Muscle of back (tissue), 3 donors: ENCODE measurements at regions not wholly inside any gene's neighbourhood (a gene's known extent, or its start where the extent isn't known, plus 50 kb on each side); places are given as distances from the start of the nearest gene placed in this dataset.

Source experiments
- DNase-seq, 3 donors: peaks; one replicate each; pipeline versions ENCODE4 v3.0.0 to v3.0.0-alpha.2; 2013

DNA sequence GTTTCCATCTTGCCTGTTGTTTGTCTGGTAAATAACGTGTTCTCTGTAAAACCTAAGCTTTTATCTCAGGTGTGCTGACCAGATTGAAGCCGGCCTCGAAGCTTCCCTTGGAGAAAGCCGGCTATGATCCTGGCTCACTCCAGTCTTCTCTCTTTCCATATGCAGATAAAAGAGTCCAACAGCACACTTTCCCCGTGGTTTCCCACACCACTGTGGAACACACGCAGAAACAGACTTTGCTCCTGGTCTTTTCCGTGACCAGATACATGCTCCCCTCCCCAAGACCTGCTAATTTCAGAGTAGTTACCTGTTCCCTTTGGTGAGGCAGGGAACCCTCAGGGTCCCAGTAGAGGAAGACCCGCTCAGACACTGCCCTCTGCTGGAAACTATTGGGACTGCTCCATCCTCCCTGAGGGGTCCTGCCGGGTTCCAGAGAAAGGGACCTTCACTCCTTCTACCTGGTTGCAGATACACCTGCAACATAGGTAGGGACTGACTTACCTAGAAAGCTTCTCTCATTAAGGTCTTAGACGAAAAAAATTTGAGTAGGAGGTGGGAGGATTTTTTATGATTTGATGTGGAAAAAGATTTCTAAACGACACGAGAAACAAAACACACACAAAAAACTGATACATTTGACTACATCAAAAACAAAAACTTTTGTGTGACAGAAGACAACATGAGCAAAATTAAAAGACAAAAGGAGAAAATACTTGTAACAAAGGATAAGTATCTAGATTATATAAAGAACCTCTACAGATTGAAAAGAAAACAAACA lies 415.4 kb upstream of the CCDC196 start:
- DNase-seq: peak in 2 of 3 donors; percentile 9 to 21

DNA sequence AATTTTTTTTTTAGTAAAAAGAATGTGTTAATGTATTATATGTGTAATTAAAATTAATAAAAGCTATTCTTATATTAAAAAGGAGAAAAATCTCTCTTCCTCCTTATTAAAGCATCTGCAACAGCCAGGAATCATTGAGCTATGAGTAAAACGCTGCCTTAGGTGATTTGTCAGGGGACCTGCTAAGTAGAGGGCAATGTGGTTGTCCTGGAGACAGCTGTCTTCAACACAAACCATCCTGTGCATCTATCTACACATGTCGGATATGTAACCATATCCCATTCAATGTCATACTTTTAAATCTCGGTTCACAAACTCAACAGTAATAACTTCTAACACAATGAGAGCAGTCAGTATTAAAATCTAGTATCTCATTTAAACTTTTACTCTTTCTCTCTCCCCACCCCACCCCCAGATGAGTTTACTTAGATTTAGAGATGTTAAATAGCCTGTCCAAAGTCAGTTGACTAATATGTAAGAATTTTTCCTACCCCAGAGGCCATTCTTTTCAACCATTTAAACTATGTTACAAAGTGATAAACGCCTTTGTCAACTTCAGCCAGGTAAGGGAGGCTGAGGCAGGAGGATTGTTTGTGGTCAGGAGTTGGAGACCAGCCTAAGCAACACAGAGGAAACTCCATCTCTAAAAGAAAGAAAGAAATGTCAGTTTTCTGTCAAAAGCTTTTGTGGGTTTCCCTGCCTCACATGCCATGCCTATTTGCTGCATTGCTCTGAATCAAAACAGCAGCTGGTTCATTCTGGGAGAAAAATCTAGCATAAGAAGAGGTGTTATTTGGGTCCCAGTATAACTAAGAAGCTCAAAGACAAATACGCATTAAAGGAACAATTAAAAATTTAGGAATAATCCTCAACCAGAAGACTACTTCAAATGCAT lies 413.7 kb upstream of the CCDC196 start:
- DNase-seq: no peak

DNA sequence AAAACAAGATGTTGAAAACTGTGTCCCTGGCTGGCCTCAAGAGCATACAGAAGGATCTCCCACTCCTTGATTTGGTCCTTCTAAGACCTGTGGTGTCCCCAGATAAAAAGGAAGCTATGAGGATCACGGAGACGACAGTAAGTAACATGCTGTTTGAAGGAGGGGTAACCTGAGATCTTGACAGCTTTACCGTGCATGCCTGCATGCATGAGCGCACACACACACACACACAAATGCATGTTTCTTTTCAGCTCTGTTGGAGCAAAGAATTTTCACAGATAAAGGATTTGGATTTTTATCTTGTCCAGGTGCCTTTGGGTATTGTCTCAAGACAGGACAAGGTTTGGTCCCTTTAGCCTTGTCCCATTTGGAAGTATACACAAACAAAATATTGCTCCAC lies 411.6 kb upstream of the CCDC196 start:
- DNase-seq: no peak

DNA sequence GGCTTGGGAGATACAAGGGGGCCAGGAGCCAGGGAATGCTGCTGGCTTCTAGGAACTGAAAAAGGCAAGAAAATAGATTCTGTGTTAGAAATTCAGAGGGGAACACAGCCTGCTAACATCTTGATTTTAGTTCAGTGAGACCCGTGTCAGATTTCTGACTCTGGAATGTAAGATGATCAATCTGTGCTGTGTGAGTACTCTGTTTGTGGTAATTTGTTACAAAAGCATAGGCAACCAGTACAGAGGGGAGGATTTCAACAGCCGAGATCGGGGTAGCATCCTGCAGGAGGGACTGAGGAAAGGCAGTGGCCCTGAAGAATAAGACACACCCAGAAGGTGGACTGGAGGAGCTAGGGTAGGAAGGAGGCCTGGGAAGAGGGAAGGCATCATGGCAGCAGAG lies 410.0 kb upstream of the CCDC196 start:
- DNase-seq: peak in 1 of 3 donors; percentile 14

DNA sequence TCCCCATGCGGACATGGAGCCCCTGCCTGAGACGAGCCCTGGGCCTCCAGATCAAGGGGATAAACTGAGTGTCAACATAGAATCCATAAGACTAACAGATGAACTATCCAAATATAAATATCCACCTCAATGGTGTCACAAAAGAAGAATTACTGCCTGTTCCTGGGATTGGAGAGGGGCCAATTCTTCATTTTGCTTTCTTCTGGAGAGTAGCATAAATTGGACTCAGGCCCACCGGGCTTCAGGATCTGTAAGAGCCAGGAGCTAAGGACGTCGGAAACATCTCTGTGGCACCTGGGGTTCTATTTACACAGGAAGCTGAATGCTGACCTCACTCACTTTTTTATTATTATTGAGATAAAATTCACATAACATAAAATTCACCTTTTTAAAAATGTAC lies 408.2 kb upstream of the CCDC196 start:
- DNase-seq: no peak

DNA sequence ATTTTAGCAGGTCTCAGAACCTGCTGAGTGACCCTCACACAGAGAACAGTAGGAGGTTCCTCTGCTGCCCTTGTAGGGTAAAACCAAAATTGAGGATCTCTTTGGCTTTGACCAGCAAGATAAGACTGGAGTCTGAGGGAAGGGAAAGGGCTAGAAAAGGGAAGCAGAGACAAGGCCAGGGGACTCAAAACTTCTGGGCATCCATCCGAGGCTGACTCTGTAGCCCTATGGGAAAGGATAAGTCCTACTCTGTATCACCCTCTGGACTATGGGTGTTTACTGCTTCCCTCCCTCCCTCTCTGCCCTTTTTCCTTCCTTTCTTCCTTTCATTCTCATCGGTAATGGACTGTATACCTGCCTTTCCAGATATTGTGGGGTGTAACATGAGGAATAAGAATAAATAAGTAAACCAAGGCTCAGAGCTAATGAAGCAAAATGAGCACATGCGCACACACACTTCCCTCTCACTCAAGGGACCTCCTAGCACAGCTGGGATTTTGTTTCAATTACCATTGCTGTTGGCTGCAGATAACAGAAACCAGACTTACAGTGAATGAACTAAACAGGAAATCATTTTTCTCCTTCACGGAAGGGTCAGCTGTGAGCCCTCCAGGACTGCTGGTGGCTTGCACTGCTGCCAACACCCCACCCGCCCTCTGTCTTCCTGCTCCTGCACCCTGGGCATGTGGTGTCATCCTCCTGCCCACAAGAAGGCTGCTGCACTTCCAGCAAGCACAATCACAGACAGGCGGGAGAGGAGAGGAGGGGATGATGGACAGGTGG lies 404.4 kb upstream of the CCDC196 start:
- DNase-seq: peak in 1 of 3 donors; percentile 19

DNA sequence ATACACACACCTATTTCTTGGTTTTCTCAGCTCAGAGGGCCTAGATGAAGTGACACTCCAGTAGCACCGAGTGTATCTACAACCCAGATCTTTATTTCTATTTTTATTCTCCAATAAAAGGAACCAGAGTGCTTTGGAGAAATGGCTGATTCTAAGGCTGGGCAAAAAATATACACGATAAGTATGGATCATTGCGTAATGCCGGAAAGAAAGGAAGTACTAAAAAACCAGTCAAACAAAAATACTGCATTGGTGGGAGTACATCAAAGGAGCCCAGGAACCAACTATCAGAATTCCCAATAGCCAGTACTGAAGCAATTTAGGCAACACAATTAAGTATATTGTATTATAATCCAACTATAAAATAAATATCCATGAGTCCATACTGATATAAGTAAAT lies 400.9 kb upstream of the CCDC196 start:
- no peak for DNase-seq

DNA sequence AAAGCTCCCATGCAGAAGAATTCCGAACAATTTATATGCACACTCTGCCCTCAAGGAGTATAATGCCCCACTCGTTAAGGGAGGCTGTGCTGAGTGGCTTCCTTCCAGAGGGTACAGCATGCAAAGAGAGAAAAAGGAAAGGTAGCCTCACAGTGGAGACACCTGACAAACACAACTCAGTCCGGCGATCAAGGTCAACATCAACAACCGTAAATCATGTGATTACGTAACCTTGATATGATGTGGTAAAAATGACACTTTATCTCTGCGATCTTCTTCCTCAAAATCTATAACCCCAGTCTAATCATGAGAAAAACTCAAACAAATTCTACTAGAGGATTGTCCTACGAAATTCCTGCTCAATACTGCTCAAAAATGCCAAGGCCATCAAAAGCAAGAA lies 400.5 kb upstream of the CCDC196 start:
- DNase-seq: no peak

DNA sequence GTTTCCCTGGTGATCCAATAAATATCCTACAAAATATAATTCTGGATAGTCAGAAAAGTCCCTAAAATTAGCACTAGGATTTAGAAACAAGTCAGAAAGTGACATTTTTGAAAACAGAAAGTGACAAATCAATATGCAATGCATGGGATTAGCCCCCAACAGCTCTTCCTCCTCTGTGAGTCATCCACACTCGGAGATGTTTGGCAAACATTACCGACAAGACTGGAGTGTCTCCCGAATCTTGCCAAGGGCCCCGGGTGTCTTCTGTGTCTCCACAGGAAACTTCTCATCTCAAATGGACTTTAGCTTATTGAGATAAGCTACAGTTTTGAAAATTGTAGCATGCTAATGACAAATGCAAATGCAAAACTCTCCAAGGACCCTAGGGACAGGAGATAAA lies 398.9 kb upstream of the CCDC196 start:
- DNase-seq: peak in 1 of 3 donors; percentile 60

DNA sequence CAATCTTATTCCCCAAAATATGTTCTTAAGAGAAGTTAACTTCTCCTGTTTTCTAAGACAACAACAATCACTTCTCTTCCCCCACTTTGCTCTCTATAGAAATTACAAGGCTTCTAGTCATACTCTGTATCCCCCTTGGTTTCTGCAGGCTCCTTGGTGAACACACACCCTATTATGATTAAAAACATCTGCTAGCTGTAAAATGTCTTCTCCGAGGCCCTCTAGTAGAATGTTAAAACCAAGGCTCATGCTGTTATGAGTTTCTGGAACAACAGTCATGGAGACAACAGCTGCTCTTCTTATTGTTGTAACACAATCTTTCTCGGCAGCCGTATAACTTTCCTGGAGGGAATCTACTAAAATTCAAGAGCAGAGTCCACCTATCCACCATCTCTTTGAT lies 397.5 kb upstream of the CCDC196 start:
- peak in 2 of 3 donors; percentile 11 to 44 for DNase-seq

DNA sequence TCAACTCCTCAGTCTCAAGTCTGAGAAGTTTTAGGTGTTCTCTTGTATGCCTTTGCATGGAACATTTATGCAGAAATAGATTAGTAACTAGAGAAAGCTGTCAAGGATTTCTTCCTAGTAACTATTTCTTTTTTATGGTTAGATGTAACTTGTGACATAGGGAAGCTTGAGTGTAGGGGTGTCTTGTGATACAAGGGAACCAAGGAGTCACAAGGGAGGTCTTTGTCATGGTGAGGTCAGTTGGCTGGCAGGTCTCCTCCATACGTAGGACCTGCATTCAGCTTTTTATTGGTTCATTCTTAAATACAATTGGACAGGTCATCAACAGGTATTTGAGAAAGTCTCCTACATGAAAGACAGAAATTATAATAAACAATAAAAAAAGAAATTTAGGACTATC lies 394.0 kb upstream of the CCDC196 start:
- no peak for DNase-seq

DNA sequence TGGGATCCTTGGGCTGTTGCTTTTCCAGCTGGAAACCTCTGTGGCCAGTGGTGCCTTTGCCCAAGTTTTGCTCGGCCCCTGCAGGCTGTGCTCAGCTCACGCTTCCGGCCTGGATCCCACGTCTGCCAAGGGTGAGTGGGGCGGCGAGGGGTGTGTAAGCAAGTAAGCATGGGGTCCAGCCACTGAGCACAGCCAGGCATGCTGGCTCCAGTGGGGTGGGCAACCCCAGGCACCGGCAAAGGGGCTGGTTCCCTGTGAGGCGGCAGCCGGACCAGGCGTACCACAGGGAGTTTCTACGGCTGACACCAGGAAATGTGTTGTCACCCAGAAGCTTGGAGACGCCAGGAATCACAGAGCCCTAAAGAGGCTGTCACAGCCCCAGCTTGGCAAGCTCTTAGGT lies 393.4 kb upstream of the CCDC196 start:
- DNase-seq: no peak

DNA sequence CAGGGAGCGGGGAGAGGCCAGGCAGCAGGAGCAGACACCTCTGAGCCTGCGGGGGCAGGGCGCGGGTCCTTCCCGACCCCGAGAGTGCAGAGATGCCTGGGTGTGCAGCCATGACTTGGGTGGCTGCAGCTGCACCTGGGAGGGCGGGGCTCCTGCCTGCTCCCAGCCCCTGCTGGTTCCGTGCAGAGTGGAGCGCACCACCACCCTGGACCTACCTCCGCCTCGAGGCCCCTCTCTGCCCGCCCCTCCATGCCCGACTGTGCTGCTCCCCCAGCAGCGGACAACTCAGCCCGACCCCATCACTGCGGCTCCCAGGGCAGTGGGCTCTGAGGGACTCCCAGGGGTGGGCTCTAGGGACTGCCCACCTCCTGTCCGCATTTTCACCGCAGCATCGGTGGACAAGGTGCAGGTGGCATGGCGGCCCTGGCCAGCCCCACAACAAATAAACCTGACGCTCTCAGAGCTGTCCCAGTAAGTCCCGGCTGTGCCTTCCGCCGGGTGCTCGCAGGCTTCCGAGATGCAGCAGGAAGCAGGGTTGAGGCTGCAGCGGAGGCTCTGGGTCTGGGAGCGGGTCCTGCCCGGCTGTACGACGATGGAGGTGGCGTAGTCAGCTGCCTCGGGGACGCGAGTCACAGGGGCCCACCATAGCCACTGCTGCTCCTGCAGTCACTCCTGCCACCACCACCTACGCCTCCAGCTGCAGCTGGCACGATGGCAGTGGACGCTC lies 392.0 kb upstream of the CCDC196 start:
- no peak for DNase-seq

DNA sequence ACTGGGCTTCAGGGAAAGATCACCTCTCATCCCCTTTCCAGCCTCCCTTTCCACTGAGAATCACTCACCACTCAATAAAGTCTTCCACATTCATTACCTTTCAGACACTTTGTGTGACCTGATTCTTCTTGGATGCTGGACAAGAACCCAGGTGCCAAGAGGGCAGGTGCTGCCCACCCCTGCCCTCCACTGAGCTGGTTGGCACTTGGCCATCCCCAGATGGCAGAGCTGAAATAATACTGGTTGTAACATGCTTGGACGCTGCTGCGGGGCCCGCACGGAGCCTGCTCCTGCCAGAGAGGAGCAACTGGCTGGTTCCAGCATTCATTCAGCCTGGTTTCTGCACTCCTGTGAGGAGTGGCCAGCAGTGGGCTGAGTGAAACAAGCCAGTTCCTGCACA lies 386.7 kb upstream of the CCDC196 start:
- no peak for DNase-seq

DNA sequence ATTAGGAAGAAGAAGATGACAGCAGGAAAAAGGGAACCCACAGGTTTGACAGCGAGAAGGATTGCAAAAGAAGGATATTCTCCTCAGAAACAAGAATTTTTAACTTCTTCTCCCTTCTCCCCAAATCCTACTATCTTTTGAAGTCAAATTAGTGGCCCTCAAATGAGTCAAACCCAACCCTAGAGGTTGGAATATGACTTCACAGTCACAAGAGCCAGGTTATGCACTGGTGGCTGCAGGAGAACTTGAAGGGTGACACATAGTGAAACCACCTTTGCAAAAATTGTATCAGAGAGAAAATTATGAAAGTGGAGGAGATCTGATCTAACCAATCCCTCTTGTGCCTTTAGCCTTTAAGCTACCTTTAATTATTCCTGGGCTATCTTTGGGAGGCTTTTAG lies 386.2 kb upstream of the CCDC196 start:
- DNase-seq: no peak

DNA sequence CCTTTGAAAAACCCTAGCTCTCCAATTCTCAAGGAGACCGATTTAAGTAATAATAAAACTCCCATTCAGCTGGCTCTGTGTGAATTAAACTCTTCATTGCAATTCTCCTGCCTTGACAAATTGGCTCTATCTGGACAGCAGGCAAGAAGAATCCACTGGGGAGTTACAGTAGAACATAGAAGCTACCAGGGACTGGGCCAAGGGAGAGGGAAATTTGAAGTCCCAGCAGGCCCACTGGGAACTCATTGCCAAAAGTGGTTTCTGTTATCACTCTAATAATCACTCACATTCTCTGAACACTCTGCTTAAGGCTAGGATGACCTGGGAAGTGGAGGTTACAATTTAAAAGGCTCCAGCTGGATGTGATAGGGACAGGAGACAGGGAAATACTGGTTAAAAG lies 384.5 kb upstream of the CCDC196 start:
- DNase-seq: no peak

DNA sequence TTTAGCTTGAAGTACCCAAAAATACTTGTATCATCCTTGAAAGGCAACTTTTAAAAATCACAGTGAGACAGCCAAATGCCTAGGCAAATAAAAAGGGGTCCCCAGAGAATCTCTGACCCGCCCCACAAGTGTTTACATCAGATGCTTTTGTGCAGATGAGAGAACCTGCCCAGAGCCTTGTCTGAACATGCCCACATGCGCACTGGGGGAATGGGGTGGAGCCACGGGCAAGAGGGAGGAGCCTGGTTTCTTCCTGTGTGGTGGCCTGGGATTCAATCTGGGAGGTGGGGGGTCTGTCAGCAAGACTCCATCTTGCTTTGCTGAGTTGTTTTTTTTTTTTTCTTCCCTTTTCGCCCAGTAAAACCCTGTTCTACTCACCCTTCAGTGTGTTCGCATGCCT lies 381.7 kb upstream of the CCDC196 start:
- DNase-seq: no peak

DNA sequence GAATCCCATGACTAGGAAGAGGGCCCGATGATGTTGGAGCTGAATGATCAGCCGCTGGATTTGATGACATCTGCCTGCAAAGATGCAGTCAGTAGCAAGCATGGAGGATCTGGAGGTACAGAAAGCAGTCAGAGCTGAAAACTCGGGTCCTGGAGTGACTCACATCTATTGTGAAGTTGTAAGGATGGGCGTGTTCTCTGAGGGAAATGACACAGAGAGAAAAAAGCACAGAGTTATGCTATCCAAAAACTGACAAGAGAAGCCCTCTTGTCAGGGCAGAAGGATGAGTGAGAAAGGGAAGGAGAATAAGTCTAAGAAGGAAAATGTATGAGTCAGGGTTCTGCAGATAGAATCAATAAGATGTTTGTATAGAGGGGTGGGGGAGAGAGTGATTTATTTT lies 380.4 kb upstream of the CCDC196 start:
- DNase-seq: peak in 1 of 3 donors; percentile 38

DNA sequence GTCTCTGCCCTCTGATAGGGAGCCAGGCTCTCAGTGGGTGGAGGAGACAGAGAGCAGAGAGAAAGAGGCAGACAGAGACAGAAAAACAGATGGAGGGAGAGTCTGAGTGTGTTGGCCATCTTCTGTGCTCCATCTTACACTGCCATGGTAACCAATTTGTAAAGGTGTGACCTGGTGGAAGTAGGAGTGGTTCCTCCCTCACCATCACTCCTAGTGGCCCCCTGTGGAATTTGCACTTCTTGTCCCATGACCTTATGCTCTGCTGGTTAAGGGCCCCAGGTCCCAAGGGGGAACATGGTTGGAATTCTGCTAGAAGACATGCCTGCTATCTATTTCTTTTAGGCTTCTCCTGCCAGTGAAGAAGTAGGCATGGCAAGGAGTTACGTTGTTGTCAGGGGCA lies 376.7 kb upstream of the CCDC196 start:
- DNase-seq: no peak

DNA sequence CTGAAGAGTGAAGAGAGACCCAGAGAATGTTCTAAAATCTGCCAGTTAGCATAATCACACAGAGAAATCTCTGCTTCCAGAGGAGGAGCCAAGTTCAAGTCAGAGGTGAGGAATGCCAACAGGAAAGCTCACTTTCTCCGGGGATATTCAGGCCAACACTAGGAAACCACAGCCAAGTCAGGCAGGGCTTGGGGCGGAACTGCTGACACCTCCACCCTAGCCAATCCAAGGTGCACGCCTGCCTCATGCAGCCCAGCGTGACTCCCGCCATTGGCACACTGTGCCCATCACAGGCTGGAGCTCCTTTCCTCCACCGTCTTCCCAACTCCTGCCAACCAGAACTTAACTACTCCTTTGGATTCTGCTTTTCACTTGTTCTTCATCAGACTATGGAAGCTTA lies 374.3 kb upstream of the CCDC196 start:
- no peak for DNase-seq

DNA sequence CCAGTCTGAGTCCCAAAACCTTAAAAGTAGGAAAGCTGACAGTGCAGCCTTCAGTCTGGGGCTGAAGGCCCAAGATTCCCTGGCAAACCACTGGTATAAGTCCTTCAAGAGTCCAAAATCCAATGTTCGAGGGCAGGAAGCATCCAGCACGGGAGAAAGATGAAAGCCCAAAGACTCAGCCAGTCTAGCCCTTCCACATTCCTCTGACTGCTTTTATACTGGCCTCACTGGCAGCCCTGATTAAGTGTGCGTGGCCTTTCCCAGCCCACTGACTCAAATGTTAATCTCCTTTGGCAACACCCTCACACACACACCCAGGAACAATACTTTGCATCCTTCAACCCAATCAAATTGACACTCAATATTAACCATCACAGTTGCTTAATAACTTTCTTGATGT lies 372.1 kb upstream of the CCDC196 start:
- DNase-seq: no peak
